ENCODE measurements at regions not wholly inside any gene's neighbourhood (a gene's known extent, or its start where the extent isn't known, plus 50 kb on each side); places are given as distances from the start of the nearest gene placed in this dataset.
A peak's percentile ranks its signal among the peaks of the same experiment; 100 is the strongest.

DNA sequence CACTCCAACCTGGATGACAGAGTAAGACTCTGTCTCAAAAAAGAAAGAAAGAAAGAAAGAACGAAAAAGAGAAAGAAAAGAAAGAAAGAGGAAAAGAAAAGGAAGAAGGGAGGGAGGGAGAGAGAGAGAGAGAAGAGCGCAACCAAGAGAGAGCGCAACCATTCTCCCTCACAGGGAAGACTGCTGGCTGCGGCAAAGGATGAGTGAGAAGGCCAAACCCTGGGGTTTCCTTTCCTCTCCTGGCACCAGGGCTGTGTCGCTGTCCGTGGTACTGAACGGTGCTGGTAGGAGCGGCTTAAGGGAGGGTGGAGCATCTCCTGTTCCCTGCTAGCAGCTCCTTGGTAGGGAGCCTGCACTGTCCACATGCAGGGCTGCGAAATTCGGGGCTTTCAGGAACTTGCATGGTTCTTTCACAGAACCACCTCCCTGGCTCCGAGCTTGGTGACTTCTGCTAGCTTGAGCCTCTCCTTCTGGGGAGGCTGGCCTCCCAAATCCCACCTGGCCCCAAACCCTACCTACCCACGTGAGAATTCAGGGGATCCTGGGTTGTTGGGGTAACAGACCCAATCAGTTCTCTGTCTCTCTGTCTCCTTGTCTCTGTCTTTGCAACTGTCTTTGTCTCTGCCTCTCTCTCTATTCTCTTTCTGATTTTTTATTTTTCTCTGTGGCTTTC, 51.1 kb upstream of the ZNRF4 start:
- TF ChIP-seq POLR2AphosphoS5 (IDR thresholded peaks at IDR 0.05; ENCODE audit: low read depth) = no peak
- TF ChIP-seq, protein P1, sequence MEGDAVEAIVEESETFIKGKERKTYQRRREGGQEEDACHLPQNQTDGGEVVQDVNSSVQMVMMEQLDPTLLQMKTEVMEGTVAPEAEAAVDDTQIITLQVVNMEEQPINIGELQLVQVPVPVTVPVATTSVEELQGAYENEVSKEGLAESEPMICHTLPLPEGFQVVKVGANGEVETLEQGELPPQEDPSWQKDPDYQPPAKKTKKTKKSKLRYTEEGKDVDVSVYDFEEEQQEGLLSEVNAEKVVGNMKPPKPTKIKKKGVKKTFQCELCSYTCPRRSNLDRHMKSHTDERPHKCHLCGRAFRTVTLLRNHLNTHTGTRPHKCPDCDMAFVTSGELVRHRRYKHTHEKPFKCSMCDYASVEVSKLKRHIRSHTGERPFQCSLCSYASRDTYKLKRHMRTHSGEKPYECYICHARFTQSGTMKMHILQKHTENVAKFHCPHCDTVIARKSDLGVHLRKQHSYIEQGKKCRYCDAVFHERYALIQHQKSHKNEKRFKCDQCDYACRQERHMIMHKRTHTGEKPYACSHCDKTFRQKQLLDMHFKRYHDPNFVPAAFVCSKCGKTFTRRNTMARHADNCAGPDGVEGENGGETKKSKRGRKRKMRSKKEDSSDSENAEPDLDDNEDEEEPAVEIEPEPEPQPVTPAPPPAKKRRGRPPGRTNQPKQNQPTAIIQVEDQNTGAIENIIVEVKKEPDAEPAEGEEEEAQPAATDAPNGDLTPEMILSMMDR (IDR thresholded peaks at IDR 0.05; ENCODE audit: insufficient read depth, low read length) = no peak
- TF ChIP-seq, protein P2, sequence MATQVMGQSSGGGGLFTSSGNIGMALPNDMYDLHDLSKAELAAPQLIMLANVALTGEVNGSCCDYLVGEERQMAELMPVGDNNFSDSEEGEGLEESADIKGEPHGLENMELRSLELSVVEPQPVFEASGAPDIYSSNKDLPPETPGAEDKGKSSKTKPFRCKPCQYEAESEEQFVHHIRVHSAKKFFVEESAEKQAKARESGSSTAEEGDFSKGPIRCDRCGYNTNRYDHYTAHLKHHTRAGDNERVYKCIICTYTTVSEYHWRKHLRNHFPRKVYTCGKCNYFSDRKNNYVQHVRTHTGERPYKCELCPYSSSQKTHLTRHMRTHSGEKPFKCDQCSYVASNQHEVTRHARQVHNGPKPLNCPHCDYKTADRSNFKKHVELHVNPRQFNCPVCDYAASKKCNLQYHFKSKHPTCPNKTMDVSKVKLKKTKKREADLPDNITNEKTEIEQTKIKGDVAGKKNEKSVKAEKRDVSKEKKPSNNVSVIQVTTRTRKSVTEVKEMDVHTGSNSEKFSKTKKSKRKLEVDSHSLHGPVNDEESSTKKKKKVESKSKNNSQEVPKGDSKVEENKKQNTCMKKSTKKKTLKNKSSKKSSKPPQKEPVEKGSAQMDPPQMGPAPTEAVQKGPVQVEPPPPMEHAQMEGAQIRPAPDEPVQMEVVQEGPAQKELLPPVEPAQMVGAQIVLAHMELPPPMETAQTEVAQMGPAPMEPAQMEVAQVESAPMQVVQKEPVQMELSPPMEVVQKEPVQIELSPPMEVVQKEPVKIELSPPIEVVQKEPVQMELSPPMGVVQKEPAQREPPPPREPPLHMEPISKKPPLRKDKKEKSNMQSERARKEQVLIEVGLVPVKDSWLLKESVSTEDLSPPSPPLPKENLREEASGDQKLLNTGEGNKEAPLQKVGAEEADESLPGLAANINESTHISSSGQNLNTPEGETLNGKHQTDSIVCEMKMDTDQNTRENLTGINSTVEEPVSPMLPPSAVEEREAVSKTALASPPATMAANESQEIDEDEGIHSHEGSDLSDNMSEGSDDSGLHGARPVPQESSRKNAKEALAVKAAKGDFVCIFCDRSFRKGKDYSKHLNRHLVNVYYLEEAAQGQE (IDR thresholded peaks at IDR 0.05; ENCODE audit: insufficient replicate concordance, low read depth) = peak; percentile 99
- TF ChIP-seq SPI1 (IDR thresholded peaks at IDR 0.05; ENCODE audit: borderline replicate concordance, low read depth) = no peak
- TF ChIP-seq GABPA (IDR thresholded peaks at IDR 0.05; ENCODE audit: low read depth) = no peak
